Activated CD8-positive, alpha-beta memory T cell treated with anti-CD3 and anti-CD28 coated beads for 1 hour (primary cell): ENCODE measurements at regions not wholly inside any gene's neighbourhood (a gene's known extent, or its start where the extent isn't known, plus 50 kb on each side); places are given as distances from the start of the nearest gene placed in this dataset.

Experiments used
- DNase-seq, 2 donors: peaks; one replicate each; pipeline ENCODE4 v3.0.0-alpha.2; 2020; ENCODE audit warnings: low read depth in 1 of 2; ENCODE audit errors: extremely low read depth in 1 of 2

DNA sequence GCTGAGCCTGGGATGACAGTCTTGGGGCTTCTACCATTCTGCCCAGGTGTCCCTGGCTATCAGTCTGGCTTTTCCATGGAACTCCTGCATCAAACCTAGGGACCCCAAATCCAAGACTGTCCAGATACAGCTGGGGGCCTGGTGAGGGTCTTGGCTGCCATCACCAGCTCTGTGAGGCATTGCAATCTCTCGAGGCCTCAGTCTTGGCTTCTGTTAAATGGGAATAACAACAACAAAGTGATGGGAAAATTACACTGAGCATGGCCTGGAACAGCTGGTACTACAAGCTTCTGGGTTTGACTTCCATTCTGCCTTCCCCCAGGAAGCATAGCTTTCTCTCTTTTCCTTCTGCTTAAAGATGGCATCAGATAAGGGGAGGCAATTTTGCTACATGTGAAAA lies 50.0 kb upstream of the LCTL start:
- no peak for DNase-seq

DNA sequence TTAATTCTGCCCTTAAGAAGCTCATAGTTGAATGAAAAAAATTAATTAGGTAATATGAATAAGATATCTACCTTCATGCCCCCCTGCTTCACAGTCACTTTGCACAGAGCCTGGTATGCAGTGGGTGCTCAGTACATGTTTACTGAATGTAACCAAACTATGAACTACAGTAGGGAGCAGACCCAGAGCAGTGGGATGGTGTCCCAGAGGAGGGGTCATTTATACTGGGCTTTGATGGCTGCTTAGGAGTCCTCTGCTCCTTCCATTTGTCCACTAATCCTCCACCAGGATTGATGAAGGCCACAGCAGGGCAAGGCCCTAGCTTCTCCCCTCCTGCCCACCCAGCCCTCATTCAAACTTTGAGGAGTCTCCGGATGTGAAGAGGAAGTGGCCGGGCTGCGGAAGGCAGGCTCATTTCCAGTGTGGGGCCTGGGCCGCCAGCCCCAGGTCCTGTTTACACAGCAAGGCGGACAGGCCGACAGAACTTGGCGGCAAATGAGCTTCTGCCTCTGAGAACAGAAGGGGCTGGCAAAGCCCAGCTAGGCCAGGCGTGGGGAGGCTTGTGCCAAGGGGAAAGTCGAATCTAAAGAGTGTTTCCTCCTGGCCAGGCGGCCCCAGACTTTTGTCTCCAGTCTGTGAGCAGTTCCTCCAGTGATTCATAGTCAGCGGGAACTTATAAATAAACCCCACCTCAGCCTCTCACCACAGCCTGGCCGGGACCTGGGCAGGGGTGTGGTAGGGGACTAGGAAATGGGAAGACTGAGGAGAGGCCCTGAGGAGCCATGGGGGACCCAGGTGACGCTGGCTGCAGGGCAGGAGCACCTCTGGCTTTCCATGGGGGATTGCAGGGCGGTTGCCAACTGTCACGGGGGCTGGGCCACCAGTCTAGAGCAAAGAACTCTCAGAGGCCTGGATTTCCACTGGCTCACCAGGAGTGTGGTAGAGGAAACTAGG lies 51.6 kb upstream of the LCTL start:
- DNase-seq, result no peak

DNA sequence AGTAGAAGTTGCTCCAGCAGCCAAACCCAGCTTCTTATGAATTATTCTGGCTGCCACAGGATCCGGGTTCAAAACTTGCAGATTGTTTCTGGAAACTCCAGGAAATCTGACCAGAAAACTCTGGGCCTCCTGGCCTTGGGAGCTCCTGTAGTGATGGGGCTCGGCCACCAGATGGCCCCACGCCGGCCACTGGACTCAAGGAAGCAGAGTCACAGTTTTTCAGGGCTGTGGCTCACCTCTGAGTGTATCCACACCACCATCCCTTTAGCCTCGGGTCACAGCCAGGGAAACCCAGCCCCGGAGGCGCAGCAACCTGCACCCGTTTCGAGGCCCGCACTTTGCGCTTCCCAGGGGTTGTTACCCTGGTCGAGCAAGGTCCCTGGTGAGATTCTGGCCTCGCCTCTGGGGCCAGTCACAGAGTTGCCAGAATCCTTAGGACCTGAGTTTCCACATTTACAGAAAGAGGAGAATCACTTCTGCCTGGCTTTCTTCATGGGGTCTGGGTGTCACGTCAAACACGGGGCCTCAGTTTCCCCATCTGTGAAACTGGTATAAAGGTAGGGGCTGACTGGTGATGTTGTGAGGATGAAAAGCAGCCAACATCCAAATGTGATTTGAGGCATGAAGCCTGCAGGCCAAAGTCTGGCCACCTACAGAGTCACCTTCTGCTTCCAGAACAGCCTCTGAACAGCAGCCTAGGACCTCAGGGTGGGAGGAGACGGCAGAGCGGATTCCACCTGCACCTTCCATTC lies 53.5 kb upstream of the LCTL start:
- peak in 1 of 2 donors; percentile 10 for DNase-seq

- DNase-seq, result no peak
Measured at GRCh38 chr15:66620341-66620740, 54.5 kb upstream of the LCTL start.

- DNase-seq, result no peak
Measured at GRCh38 chr15:66620744-66621344, 55.0 kb upstream of the LCTL start.

GRCh38 chr15:66621491-66622467 lies 56.0 kb upstream of the LCTL start:
- no peak for DNase-seq

GRCh38 chr15:66622591-66623022 lies 56.8 kb upstream of the LCTL start:
- no peak for DNase-seq

DNA sequence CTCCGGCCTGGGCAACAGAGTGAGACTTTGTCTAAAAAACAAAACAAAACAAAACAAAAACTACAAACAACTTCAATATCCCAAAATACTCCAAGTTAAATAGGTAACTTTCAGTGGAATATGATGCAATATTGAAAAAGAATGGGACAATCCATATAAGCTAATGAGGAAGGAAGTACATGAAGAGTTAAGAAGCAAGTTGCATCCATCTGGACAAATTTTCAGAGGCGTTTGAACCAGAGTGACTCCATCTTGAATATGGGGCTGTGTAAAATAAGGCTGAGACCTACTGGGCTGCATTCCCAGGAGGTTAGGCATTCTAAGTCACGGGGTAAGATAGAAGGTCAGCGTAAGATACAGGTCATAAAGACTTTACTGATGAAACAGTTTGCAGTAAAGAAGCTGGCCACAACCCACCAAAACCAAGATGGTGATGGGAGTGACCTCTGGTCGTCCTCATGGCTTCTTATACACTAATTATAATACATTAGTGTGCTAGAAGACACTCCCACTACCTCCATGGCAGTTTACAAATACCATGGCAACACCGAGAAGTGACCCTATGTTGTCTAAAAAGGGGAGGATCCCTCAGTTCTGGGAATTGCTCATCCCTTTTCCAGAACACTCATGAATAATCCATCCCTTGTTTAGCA lies 58.1 kb upstream of the LCTL start:
- no peak for DNase-seq

DNA sequence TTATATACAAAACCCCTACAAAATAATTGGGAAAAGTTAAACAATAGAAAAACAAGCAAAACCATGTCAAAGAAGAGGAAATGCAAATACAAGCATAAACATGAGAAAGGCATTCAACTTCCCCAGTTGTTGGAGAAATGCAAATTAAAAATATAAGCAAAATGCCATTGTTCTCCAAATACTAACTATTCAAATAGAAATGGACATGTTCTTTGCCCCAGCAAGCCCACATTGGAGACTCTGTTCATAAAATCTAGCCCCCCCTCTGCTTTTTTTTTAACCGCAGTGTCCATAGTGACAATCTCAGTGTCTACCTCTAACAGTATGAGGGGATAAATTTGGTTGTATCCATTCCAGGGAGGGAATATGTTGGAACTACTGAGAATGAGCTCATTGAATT lies 59.7 kb upstream of the LCTL start:
- DNase-seq, result no peak

DNA sequence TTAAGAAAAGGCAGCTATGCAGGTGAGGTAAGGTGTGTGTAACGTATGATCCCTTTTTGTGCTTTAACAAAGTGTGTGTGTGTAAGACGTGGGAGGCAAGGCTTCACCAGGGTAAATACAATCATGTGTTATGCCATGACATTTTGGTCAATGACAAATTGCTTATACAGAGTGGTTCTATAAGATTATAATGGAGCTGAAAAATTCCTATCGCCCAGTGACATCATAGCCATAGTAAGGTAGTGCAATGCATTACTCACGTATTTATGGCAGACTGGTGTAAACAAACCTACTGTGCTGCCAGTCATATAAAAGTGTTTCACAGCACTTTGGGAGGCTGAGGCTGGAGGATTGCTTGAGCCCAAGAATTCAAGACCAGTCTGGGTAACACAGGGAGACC lies 60.2 kb upstream of the LCTL start:
- DNase-seq, result no peak

DNA sequence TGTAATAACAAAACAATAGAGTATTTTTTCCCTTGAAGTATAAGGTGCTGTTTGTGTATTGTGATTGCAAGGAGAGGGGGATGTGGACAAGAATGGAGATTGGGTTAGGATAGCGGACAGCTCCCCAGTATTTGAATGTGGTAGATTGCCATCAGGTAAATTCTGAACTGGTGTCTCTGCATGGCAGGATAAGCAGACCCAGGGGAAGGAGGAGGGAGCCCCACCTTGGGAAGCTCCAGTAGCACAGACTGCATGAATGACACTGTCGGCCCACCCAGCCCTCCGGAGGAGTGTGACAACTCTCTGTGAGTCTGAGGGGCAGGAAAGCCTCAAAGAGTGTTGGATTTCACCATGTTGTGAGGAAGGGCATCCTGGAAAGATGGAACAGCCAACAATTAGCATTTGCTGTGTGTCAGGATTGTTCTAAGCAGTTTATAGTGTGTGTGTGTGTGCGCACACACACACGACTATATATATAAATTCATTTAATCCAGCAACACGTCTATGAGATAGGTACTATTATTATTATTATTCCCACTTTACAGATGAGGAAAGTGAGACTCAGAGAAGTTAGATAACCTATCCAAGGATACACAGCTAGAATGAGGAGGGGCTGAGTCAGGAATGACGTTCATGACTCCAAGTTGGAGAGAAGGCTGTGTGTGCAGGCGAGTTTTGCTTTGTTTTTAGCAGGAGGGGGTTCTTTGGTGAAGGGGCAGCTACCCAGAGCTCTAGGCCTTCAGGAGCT lies 63.4 kb upstream of the LCTL start:
- DNase-seq, result no peak

DNA sequence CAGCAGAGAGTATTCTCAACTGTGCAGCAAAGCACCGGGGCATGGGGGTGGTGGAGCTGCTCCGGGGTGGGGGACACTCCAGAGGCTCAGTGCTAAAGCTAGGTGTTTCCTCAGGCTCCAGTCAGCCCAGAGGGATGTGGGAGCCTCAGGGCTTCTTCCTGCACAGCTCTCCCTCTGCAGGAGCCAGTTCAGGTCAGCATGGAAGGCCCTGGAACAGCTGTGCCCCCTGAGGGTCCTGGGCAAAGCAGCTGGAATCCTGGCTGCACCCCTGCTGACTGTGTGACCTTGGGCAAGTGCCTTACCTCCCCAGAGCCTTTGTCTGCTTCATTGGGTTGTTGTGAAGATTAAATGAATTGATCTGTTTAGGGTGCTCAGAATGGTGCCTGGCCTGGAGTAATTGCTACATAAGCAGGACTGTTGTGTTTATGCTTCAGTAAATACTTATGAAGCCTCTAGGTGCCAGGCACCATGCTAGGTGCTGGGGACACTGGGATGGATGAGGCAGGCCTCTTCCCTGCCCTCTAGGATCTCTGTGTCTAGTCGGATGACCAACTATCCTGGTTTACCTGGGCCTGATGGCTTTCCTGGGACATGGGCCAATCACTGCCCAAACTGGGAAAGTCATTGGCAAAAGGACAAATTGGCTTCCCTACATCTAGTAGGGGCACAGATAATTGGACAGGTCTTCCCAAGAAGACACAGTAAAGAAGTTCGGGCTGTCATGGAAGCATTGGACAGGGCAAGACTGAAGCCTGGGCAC lies 64.2 kb upstream of the LCTL start:
- DNase-seq, result no peak

GRCh38 chr15:66630801-66631351 lies 65.1 kb upstream of the LCTL start:
- DNase-seq, result no peak

GRCh38 chr15:66631616-66632263 lies 65.9 kb upstream of the LCTL start:
- DNase-seq, result no peak

DNA sequence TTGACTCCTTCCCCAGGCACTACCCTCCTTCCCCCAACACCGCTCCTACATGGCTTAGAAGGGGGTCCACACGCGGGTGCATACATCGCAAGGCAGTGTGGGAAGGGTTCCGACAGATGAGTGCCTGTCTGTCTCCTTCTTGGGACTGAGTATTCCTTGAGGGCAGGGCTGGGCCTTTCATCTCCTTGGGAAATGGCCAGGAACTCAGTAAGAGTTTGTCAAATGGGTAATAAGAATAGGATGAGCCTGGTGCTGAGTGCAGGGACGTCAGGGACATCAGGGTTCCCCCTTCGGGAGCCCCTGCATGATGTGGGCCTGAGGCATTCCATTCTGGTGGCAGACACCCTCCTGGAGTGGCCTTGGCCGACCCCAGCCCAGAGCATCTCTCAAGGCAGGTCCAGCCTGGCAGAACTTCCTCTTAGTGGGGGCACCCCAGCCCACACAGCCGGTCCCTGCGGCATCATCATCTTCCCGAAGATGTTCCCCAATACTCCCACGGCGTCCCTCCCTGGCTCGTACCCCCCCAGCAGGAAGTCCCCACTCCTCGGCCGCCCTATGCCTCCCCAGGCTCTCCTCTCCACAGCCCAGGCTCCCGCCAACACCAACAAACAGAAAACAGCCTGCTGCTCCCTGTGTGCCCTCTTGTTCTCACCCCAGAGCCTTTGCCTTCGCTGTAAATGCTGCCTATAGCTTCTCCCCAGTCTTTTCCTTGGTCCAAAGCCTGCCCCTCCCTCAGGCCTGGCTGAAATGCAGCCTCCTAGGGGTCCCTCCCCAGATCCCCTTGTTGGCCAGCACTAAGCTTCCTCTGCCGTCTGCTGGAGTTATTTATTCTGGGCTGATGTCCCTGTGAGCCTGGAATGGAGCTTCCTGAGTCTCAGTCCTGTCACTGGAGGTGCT lies 67.5 kb upstream of the LCTL start:
- no peak for DNase-seq

- no peak for DNase-seq
Measured at GRCh38 chr15:66633938-66634250, 68.1 kb upstream of the LCTL start.

GRCh38 chr15:66634540-66634939 lies 67.5 kb upstream of the SMAD6 start:
- no peak for DNase-seq
